Activated CD4-positive, alpha-beta T cell treated with anti-CD3 and anti-CD28 coated beads for 48 hours (primary cell): ENCODE measurements at regions not wholly inside any gene's neighbourhood (a gene's known extent, or its start where the extent isn't known, plus 50 kb on each side); places are given as distances from the start of the nearest gene placed in this dataset.

Experiments
- DNase-seq: peaks from one replicate; pipeline ENCODE4 v3.0.0-alpha.2; 2020

DNA sequence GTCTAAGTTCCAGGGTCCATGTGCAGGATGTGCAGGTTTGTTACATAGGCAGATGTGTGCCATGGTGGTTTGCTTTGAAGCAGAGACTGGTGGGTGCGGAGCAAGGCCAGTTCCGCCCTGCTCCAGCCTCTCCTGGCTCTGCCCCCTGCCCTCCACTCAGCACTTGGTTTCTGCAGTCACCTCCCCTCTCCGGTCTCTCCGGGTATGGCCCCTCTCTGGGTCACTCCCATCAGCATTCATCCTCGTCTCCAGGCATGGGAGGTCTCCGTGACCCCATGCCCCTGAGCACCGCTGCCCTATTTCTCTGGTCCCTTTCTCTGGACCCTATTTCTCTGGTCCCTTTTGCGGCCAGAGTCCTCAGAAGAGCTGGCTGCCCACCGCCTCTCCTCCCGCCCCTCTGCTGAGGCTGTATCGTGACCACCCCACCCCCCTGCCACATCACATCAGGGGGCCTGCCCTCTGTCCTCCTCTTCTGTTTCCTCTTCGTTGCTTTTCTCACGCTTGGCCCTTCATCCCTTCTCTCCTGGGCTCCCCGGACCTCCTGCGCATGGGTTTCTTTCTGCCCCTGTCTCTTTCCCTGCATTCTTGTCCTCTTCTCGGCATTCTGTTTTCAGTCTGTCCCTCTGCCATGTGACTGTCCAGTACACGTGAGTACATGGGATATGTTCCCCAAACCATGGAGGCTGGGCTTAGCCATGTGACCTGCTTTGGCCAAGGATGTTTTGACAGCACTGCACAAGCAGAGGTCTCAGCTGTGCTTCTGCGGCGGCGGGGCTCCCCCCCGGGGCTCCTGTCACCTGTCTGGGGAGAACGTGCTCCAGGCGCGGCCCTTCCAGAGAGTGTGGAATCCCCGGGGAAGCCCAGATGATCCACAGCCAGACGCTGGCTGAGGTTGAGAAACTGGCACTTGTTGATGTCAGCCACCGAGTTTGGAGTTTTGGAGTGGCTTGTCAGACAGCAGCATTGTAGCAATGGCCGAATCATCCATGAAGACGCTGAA is 54.4 kb upstream of the C1orf174 start:
- no peak for DNase-seq

DNA sequence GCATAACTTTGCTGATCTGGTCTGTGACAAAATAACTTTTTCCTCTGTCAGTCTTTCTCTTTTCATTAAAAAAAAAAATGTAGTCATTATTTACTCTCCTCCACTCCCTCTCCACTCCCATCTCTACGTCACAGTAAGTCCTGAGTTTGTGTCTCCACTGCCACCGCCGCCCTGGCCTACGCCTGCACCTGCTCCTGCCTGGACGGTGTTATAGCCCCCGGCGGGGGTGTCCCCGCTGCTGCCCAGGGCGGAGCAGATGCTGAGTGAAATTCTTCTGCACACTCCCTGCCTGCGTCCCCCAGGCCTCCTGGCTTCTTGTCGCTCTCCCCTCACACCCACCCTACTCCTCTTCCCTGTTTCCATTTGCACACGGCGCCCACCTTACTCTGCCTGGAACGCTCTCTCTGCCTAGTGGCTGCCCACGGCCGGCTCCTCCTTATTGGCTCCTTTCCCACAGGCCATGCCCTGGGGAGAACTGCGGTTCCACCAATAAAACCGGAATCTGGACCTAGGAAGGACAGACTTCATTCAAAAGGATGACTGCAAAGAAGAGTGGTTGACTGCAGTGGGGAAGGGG is 55.2 kb upstream of the C1orf174 start:
- DNase-seq: no peak

DNA sequence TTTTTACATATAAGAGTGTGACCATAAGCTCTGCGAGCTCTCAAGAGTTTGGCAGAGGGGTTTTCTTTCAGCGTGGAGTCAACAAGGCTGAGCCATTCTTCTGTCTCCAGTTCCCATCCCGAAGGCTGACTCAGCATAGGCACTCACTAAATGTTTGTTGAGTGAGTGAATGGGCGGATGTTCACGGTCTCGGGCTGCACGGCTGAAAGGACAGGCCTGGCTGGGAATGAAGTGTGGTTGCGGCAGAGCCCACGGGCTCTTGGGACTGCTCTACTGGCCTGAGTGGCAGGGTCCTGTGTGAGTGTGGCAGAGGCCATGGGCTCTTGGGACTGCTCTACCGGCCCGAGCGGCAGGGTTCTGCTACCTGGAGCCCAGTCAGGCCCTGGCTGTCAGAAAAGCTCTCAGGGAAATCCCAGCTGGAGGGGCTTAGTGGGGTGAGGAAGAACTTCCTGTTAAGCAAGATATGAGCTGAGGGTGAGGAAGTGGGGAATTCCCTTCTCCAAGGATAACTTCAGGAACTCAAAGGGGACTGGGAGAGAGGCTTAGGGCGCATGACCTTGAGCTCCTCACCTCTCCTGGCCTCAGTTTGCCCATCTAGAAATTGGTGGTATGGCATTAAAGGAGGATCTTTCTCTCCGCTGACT is 56.6 kb upstream of the C1orf174 start:
- no peak for DNase-seq

DNA sequence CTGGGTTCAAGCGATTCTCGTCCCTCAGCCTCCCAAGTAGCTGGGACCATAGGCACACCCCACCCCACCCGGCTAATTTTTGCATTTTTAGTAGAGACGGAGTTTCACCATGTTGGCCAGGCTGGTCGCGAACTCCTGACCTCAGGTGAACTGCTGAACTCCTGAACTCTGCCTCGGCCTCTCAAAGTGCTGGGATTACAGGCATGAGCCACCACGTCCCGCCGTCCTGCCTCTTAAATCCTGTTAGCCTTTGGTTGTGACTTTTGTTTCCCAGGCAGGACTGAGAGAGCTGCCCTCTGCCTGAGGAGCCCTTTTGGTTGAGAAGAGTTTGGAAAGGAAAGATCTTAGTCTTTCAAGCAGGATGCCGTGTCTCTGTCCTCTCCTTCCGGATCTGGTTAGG is 59.3 kb upstream of the C1orf174 start:
- no peak for DNase-seq

DNA sequence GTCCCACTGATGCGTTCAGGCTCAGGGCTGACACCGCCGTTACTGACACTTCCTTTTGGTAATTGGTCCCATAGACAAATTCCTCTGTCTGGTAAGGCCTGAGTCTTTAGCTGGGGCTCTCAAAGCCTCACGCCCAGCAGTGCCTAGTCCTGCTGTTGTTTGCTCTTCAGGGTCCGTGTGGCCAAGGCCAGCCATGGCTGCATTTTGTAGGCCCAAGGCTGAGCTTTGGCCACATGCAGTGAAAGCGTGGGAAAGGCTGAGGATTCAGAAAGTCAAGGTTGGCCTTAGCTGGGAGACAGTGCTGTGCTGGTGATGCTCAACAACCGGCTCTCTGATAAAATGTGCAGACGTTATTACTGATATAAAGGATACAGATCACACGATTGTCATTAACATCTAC is 63.5 kb upstream of the C1orf174 start:
- no peak for DNase-seq

DNA sequence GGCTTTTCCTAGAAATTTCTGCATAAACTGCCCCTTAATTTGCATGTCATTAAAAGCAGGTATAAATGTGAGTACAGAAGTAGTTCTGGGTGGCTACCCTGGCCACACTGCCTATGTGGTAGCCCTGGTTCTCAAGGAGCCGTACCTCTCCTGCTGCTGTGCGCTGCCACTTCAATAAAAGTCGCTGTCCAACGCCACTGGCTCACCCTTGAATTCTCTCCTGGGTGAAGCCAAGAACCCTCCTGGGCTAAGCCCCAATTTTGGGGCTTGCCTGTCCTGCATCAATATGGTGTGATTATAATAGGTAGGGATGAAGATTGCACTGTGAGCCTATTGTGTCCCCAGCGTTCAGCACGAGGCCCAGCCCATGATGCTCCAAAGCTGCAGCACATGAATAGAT is 65.6 kb upstream of the C1orf174 start:
- DNase-seq: no peak

DNA sequence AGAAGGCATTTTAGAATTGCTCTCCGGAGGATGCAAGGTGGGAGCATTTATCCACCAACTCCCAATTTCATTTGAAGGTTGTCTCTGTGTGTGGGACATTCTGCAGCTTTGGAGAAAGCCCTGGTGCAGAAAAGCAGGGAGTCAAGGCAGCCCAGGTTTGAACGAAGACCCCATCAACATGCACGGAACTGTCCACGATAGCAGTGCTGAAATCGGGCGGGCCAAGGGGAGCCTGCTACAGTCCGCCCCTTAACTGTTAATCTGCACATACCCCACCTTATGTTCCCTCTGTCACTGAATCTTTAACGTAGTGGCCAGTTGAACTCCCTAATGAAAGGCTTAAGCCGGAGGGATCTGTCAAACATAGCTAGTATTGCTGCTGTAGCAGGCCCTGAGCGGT is 68.8 kb upstream of the C1orf174 start:
- DNase-seq: no peak

DNA sequence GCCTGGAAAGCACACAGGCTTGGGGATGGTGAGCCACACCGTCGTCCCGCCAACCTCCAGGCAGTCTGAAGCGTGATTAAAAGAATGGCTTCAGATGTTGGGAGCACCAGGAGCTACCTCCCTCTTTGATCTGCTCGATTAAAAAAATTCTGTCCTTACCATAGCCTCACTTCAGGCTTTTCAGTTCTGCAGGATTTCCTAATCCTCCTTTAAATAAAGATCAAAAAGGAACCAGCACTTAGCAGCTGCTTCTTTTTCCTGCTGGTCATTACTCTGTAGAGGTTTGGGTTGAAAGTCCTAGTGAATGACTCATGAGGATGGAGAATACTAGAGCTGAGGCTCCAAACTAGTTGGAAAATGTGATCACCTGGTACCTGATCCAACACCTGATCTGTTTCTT is 71.9 kb upstream of the C1orf174 start:
- DNase-seq: no peak

DNA sequence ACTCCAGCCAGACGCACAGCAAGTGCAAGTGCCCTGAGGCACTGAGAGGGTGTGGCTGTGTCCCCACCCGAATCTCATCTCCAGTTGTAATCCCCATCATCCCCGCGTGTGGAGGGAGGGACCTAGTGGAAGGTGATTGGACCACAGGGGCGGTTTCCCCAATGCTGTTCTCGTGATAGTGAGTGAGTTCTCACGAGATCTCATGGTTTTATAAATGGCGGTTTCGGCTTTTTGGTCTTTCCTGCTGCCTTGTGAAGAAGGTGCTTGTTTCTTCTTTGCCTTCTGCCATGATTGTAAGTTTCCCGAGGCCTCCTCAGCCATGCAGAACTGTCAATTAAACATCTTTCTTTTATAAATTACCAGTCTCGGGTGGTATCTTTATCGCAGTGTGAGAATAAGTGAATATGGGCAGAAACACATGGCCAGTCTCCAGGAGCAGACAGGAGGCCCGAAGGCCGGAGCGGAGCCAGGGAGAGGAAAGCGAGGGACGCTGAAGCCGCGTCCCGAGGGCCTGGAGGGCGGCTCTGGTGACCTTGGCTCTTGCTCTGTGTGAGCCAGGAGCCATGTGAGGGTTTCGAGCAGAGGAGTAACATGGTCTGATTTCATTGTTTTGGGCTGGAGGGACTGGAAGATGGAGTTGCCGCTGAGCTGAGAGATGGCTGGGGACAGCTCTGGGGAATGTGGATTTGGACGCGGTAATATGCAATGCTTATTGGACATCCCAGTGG is 76.0 kb upstream of the C1orf174 start:
- DNase-seq: no peak

DNA sequence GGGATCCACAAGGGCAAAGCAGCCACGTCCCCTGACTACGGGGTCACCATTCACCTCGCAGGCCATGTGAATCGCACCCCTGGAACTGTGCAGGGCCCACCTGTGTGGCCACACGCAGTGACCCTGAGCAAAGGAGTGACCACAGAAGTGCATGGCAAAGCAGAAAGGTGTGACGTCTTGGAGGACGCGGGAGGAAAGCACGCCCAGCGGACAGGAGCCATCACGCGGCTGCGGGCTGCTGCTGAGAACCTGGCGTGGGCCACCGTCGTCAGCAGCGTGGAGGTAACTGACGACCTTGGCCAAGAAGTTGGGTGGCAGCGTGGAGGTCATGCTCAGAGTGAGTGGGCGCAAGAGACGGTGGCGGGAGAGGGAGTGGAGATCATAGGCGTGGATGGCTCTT is 76.7 kb upstream of the C1orf174 start:
- DNase-seq: no peak

DNA sequence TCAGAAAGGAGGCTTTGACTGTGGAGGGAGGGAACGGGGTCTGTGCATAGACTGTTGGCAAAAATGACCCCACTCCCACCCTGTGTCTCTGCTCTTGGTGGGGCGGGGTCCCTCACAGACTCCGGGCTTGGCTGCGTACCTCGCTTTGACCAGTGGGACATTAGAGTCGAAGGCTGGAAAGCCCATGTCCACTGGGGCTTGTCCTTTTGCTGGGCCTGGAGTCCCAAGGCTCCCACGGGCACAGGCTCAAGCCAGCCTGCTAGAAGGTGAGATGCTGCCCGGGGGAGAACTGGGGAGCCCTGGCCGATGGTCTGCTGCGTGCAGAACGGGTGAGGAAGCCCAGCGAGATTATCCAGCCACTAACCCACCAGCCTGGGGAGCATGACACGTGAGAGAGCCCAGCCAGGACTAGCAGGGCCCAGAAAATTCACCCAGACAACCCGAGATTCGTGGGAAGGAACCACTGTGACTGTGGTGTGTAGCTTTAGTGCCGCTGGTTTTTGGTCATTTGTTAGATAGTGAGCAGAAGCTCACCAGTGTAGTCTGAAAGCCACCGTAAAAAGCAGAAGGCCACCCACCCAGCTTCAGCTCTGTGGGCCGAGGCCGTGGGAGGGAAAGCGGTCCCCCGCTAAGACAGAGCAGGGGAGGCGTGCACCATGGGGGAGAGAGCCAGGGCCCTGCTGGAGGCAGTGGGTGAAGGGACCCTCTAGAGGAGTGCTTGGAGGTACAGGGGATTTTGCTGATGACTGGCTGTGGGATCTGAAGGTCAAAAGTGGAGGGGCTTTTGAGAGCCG is 78.3 kb upstream of the C1orf174 start:
- no peak for DNase-seq

DNA sequence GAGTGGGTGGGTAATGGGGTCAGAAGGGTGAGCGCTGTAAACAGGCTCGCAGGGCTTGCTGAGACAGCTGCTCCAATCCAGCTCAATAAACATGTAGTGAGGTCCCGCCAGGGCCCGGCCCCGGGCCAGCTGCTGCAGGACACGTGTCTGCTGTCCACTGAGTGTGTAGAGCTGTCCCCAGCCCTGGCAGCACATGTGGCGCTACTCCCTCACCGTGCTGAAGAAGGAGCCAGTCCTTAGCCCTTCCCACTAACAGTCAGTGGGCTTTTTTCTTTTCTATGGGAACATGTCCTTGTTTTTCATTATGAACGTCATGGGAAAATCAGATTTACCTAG is 78.9 kb upstream of the C1orf174 start:
- no peak for DNase-seq

DNA sequence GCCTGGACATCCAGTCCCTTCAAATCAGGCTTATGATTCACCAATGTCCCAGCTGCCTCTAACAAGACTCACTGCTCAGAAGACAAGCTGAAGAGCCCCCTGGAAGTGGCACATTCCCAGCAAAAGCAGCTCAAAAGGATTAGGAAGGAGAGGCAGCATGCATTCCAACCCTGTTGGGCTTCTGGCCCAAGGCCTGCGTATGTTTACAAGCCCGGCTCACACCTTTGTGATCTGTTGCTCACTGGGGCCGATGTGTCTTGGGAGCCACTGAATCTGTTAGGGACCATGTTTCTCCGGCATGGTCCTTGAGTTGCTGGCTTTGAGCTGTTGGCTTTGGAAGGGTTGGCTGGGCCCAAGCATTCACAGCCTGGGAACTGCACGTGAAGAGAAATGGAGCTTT is 81.2 kb upstream of the C1orf174 start:
- no peak for DNase-seq

DNA sequence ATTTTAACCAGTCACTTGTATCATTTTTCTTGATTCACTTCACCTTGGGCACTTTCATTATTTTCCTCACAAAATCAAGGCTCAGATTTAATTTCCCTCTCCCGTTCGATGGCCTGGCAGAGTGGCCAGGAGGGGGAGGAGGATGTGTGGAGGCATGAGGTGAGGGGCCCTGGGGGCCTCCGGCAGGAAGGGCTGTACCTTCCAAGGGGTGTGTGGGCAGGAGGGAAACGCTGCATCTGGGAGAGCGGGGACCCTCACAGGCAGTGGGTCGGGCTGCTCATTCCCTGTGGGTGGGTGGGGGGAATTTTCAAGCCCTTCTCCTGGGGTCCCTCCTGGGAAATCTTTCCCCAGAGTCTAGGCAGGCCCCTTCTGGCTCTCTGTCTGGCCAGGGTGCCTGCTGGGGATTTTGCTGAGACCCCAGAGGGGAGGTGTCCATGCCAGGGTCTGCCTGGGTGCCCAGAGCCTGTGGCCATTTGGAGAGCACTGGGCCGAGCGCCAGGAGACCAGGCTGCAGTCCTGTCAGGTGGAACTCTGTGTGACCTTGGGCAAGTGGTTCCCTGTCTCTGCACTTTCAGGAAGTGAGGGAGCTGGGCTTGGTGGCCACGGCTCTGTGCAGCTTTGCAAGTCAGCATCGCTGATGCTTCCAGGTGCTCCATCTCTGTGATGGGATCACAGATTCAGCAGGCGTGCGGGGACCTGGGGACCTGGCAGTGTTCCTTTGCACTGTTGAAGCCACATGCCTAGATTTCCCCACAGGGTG is 81.9 kb upstream of the C1orf174 start:
- DNase-seq: no peak

DNA sequence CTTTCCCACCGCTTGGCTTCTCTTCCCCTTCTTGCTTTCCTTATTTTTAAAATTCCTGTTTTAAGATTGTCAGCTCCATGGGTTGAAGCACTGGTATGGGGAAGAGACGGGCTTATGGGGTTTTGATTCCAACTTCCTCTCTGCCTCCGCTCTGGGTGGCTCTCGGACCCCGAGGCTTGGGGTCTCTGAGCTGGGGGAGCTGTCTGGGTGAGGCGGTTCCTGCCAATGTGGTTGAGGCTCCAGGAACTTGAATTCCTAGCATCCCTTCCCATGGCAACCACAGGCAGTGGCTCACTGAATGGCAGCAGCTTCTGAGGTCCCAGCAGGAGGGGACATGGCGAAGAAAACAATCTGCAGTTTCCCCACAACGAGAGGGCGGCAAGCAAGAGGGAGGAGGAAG is 83.1 kb upstream of the C1orf174 start:
- no peak for DNase-seq

DNA sequence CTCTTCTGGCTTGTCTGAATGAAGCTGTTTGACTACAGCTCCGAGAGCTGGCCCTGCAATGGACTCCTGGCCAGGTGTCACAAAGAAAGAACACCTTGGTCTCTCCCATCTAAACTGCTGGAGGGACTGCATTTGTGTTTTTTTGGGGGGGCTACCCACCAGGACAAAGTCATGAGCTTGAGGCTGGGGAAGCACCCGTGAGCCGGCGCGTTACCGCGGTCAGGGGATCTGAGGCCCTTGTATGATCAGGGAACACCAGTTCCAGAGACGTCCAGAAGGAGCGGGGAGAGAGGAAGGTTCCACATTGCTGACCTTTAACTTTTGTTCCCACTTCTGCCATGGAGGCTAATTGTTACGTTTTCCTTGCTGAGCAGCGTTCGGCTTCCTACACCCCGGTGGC is 84.5 kb upstream of the C1orf174 start:
- no peak for DNase-seq

DNA sequence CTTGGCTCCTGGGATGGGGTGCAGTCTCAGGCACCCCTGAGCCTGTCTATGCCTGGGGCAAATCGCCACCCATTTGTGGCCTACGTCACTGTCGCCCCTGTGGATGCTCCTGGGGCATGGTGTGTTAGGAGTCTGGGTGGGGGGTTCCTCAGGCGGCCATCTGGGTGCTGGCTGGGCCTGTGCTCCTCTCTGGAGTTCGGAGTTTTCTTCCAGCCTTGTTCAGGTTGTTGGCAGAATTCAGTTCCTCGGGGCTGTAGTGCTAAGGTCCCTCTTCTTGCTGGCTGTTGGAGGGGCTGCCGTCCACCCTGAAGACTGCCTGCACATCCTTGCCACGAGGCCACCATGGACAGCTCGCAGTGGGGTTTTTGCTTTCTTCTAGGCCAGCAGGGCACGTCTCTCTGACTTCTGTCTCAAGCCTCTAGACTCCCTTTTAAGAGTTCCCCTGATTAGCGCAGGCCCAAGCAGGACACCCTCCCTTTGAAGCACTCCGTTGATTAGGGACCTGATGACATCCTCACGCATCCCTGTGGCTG is 86.7 kb upstream of the C1orf174 start:
- no peak for DNase-seq

DNA sequence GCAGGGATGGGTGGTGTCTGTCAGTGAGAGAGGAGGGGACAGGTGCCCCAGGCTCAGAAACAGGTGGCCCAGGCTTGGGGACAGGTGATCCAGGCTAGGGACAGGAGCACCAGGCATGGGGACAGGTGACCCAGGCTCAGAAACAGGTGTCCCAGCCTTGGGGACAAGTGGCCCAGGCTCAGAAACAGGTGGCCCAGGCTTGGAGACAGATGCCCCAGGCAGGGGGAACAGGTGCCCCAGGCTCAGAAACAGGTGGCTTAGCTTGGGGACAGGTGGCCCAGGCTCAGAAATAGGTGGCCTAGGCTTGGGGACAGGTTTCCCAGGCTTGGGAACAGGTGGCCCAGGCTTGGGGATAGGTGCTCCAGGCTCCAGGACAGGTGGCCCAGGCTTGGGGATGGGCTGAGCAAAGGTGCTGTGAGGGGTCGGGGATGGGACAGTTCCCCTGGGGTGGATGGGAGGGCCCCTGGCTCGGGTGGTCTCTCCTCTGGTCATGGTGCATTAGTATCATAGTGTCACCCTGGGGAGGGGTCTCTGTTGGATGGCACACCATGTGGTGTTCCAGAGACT is 87.7 kb upstream of the C1orf174 start:
- DNase-seq: no peak

DNA sequence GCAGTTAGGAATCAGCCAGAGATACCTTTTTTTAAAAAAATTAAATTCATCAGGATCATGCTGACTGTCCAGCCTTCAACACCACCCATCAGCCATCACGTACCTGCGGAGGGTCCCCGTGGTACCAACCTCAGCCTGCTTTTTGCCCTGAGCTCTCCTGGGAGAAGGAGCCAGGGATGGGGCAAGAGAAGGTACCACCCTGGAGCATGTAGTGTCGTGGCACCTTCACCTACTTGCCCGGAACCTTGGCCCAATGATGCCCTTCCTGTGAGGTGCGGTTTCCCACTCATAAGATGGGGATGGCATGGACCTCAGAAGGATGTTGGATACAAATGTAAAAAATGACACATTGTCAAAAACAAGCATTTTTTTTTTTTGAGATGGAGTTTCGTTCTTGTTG is 88.4 kb upstream of the C1orf174 start:
- DNase-seq: no peak

DNA sequence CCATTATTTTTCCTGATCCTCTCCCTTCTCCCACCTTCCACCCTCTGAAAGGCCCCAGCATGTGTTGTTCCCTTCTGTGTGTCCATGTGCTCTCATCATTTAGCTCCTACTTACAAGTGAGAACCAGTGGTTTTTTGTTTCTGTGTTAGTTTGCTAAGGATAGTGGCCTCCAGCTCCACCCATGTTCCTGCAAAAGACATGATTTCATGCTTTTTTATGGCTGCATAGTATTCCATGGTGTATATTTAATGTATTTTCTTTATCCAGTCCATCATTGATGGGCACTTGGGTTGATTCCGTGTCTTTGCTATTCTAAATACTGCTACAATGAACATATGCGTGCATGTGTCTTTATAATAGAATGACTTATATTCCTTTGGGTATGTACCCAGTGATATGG is 89.4 kb upstream of the C1orf174 start:
- no peak for DNase-seq

DNA sequence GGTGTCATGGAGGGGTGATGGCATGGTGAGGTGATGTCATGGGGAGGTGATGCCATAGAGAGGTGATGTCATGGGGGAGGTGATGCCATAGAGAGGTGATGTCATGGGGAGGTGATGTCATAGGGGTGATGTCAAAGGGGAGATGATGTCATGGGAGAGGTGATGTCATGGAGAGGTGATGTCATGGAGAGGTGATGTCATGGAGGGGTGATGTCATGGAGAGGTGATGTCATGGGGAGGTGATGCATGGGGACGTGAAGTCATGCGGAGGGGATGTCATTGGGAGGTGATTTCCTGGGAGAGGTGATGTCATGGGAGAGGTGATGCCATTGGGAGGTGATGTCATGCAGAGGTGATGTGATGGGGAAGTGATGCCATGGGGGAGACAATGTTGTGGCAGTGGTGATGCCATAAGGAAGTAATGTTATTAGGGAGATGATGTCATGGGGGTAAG is 92.1 kb upstream of the C1orf174 start:
- DNase-seq: peak; percentile 31
